GM18511 (cell line): ENCODE measurements at regions not wholly inside any gene's neighbourhood (a gene's known extent, or its start where the extent isn't known, plus 50 kb on each side); places are given as distances from the start of the nearest gene placed in this dataset.
"Not testable (repeated sequence)": the region's sequence is repeated elsewhere in the genome, so short reads cannot be mapped to it uniquely, and the experiment has no call there.

Experiments used
- ATAC-seq: cut with Tn5 transposase; IDR thresholded peaks from one replicate; pipeline ENCODE4 v1.9.1; 2021; ENCODE audit warnings: mild to moderate bottlenecking, moderate library complexity; ENCODE audit not compliant: unreplicated experiment

GRCh38 chr12:75812271-75813018 is 219.1 kb downstream of the PHLDA1 start:
- no peak for ATAC-seq

- ATAC-seq = no peak
Observed at GRCh38 chr12:75809746-75810145, 221.8 kb downstream of the PHLDA1 start.

- no peak for ATAC-seq
Observed at GRCh38 chr12:75807494-75807893, 224.1 kb downstream of the PHLDA1 start.

GRCh38 chr12:75805905-75806304 is 225.7 kb downstream of the PHLDA1 start:
- no peak for ATAC-seq

- no peak for ATAC-seq
Observed at GRCh38 chr12:75805320-75805719, 226.3 kb downstream of the PHLDA1 start.

GRCh38 chr12:75798136-75798926 is 233.2 kb downstream of the PHLDA1 start:
- no peak for ATAC-seq

- ATAC-seq = no peak
Observed at GRCh38 chr12:75795125-75795524, 236.5 kb downstream of the PHLDA1 start.

GRCh38 chr12:75792687-75793086 is 238.9 kb downstream of the PHLDA1 start:
- ATAC-seq = no peak

- no peak for ATAC-seq
Observed at GRCh38 chr12:75790219-75790618, 241.4 kb downstream of the PHLDA1 start.

- not testable (repeated sequence) for ATAC-seq
Observed at GRCh38 chr12:75787146-75787545, 244.4 kb downstream of the PHLDA1 start.

- ATAC-seq = no peak
Observed at GRCh38 chr12:75786070-75786469, 245.5 kb downstream of the PHLDA1 start.

GRCh38 chr12:75784591-75784990 is 247.0 kb downstream of the PHLDA1 start:
- ATAC-seq = no peak

- no peak for ATAC-seq
Observed at GRCh38 chr12:75783093-75783877, 248.3 kb downstream of the PHLDA1 start.

GRCh38 chr12:75782069-75782581 is 249.5 kb downstream of the PHLDA1 start:
- no peak for ATAC-seq

GRCh38 chr12:75781532-75782046 is 250.0 kb downstream of the PHLDA1 start:
- ATAC-seq = no peak

GRCh38 chr12:75779891-75780496 is 251.6 kb downstream of the PHLDA1 start:
- no peak for ATAC-seq

GRCh38 chr12:75774261-75775052 is 257.1 kb downstream of the PHLDA1 start:
- ATAC-seq = peak; percentile 83

- ATAC-seq = no peak
Observed at GRCh38 chr12:75773377-75773776, 258.2 kb downstream of the PHLDA1 start.

- ATAC-seq = no peak
Observed at GRCh38 chr12:75771023-75771422, 259.6 kb upstream of the KRR1 start.

GRCh38 chr12:75767957-75768356 is 256.5 kb upstream of the KRR1 start:
- no peak for ATAC-seq
